Mesothelial cell of epicardium (in vitro differentiated cells): ENCODE measurements at regions not wholly inside any gene's neighbourhood (a gene's known extent, or its start where the extent isn't known, plus 50 kb on each side); places are given as distances from the start of the nearest gene placed in this dataset.

Experiments
- DNase-seq, 2 experiments: peaks; one replicate each; pipeline ENCODE4 v3.0.0; 2021; ENCODE audit warnings: low spot score in 2 of 2; ENCODE audit not compliant: unreplicated experiment in 2 of 2
- H3K27ac Mint-ChIP-seq: 2 replicates; pipeline ENCODE4 v1.8.0; 2021; ENCODE audit warnings: mixed read lengths
- H3K27me3 Mint-ChIP-seq: 2 replicates; pipeline ENCODE4 v1.8.0; 2021; ENCODE audit warnings: low read depth, mixed read lengths
- H3K36me3 Mint-ChIP-seq: 2 replicates; pipeline ENCODE4 v1.8.0; 2021; ENCODE audit warnings: mixed read lengths
- H3K4me1 Mint-ChIP-seq: 2 replicates; pipeline ENCODE4 v1.8.0; 2021; ENCODE audit warnings: mixed read lengths
- H3K4me3 Mint-ChIP-seq: 2 replicates; pipeline ENCODE4 v1.8.0; 2021; ENCODE audit warnings: mild to moderate bottlenecking, moderate library complexity, mixed read lengths
- H3K9me3 Mint-ChIP-seq: 2 replicates; pipeline ENCODE4 v1.8.0; 2021; ENCODE audit warnings: mixed read lengths
- TF ChIP-seq, protein P1 (sequence below): fragments of 200-600 bp; sonication (generic); IDR thresholded peaks from one replicate; pipeline ENCODE4 v1.5.0; 2021; ENCODE audit warnings: antibody characterized with exemption; ENCODE audit not compliant: unreplicated experiment

DNA sequence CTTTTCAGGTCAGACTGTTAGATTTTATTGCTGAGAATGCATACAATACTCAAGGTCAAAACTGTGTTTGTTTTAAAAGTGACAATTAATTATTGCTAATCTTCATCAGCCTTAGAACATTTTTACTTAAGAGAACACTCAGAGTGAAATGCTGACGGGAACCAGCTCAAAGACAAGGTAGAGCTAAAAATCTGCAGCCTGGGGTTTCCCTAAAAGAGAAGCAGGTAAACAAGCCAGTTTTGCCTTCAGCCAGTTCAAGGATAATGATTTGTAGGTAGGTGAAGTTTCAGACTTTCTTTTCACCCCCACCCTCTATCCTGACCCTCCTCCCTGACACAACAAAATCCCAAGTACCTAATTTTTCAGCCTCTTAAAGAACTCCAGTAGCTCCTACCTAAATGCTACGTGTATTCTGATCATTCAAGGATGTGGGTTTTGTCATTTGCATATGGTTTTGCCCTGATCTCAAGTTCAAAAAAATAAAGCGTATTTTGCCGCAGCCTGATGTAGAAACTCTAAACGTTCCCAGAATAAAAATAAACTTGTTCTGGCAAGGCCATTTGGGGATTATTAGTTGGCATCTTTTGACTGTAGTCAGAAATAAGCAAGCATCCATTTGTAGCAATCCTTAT lies 407.2 kb downstream of the EFNA5 start:
- TF ChIP-seq, protein P1, sequence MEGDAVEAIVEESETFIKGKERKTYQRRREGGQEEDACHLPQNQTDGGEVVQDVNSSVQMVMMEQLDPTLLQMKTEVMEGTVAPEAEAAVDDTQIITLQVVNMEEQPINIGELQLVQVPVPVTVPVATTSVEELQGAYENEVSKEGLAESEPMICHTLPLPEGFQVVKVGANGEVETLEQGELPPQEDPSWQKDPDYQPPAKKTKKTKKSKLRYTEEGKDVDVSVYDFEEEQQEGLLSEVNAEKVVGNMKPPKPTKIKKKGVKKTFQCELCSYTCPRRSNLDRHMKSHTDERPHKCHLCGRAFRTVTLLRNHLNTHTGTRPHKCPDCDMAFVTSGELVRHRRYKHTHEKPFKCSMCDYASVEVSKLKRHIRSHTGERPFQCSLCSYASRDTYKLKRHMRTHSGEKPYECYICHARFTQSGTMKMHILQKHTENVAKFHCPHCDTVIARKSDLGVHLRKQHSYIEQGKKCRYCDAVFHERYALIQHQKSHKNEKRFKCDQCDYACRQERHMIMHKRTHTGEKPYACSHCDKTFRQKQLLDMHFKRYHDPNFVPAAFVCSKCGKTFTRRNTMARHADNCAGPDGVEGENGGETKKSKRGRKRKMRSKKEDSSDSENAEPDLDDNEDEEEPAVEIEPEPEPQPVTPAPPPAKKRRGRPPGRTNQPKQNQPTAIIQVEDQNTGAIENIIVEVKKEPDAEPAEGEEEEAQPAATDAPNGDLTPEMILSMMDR = no peak
- Mint-ChIP-seq H3K4me3 (no peak overlapping the region), H3K27me3 (no peaks in the 10 kb centered on the region), H3K27ac (no peak overlapping the region), H3K4me1 (peaks cover 4% of the 10 kb centered on the region), H3K36me3 (peaks cover 4% of the 10 kb centered on the region), H3K9me3 (peaks cover 22% of the 10 kb centered on the region)
- DNase-seq = no peak

DNA sequence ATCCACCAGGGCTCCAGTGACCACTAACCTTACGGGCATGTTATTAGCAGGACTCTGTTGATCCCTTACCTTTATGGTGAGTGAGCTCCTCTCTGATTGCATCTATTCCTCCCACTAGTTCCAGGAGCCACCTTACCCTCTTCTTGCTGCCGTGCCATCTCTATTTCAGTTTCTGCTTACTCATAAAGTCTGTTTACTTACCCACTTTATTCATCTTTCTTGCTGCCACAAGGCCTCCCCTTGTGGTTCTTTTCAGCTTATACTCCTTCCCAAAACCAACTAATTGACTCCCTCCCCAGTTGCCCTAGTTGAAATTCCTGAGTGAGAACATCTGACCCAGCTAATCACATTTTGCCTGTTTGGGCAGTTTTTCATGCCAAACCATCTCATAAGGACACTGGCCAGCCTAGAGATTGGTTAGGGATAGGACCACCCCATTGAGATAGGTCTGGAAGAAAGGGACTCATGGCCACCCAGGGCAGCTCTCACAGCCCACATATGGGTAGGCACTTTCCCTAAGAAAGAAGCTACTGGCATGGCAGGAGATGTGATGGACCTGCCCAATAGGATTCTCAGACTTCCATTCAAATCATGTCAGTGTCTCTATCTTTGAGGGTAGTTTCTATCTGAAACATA lies 412.7 kb downstream of the EFNA5 start:
- H3K36me3 Mint-ChIP-seq = peaks cover 4% of the 10 kb centered on the region
- peaks cover 27% of the 10 kb centered on the region for H3K9me3 Mint-ChIP-seq
- no peak overlapping the region for H3K4me3 Mint-ChIP-seq
- H3K27ac Mint-ChIP-seq = no peak overlapping the region
- DNase-seq = no peak
- TF ChIP-seq, protein P1 = no peak
- no peaks in the 10 kb centered on the region for H3K27me3 Mint-ChIP-seq
- H3K4me1 Mint-ChIP-seq = peaks cover 17% of the 10 kb centered on the region

DNA sequence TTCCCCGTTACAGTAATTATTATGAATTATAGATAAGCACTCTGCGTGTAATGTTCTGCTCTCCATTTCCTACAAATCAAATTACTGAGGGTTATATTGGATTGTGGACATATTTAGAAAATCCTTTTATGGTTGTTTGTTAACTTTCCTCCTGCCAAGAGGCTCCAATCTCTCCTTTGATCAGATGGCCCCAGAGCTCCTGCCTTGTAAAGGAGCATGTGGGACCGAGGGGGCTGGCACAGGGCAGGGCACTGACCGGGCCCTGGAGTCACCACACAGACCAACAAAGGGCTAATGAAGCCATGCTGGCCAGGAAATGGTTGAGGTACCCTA lies 415.9 kb downstream of the EFNA5 start:
- H3K27ac Mint-ChIP-seq = peak overlapping the region; percentile 84
- TF ChIP-seq, protein P1 = no peak

DNA sequence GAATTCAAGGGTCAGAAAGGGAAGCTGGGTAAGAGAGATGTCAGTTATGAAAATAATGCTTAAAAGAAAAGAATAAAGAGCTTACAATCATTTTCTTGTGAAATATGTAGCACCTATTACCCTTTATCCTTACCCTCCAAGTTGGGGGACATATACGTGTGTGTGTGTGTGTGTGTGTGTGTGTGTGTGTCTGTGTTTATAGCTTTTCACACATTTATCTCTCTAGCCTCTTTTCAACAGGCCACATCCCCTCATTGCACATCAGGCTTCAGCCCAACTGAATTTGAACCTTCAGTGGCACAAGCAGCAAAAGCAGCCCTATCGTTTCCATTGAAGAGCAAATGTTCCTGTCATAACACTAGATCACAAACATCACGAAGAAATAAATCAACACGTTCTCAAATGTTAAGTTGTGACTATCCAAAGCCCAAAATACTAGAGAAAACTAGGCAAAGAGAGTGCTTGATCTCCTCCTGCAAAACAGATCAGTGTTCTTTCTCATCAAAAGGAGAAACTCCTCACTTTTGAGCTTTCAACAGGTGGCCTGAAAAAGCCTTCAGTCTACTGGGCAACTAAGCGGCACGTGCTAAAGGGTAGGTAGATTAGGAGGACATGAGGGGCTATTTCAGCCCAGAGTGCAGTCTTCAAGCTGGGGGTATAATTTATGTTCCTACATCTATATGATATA lies 416.4 kb downstream of the EFNA5 start:
- H3K27me3 Mint-ChIP-seq = no peaks in the 10 kb centered on the region
- H3K36me3 Mint-ChIP-seq = no peaks in the 10 kb centered on the region
- H3K9me3 Mint-ChIP-seq = peaks cover 7% of the 10 kb centered on the region
- H3K4me3 Mint-ChIP-seq = no peak overlapping the region
- TF ChIP-seq, protein P1 = no peak
- H3K27ac Mint-ChIP-seq = no peak overlapping the region
- no peak for DNase-seq
- H3K4me1 Mint-ChIP-seq = peaks cover 41% of the 10 kb centered on the region

More for the DNA sequence above, 415.9 kb downstream of the EFNA5 start:
- H3K4me3 Mint-ChIP-seq = no peak overlapping the region
- no peak for DNase-seq
- peaks cover 11% of the 10 kb centered on the region for H3K9me3 Mint-ChIP-seq
- H3K36me3 Mint-ChIP-seq = no peaks in the 10 kb centered on the region
- H3K27me3 Mint-ChIP-seq = no peaks in the 10 kb centered on the region
- peaks cover 40% of the 10 kb centered on the region for H3K4me1 Mint-ChIP-seq

DNA sequence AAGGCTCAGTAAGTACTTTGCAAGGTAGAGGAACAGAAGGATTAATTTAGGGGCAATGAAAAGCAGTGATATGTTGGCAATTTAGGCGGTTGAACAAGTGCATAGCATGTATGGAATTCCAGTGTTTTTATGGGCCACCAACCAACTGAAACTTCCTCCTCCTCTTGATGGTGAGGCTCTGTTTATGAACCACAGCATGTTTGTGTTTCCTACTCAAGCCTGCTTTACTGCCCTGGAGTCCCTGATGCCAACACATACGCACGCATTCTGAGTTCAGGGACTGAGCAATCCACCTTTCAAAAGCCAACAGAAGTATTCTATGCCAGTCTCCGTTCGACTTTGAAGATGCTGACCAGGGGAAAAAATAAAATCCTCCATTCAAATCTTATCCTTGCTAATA lies 417.5 kb downstream of the EFNA5 start:
- H3K9me3 Mint-ChIP-seq = peaks cover 4% of the 10 kb centered on the region
- H3K4me3 Mint-ChIP-seq = no peak overlapping the region
- H3K27me3 Mint-ChIP-seq = no peaks in the 10 kb centered on the region
- no peak for DNase-seq
- no peak overlapping the region for H3K27ac Mint-ChIP-seq
- no peaks in the 10 kb centered on the region for H3K36me3 Mint-ChIP-seq
- peaks cover 41% of the 10 kb centered on the region for H3K4me1 Mint-ChIP-seq
- TF ChIP-seq, protein P1 = no peak
